ENCODE measurements at regions not wholly inside any gene's neighbourhood (a gene's known extent, or its start where the extent isn't known, plus 50 kb on each side); places are given as distances from the start of the nearest gene placed in this dataset.

DNA sequence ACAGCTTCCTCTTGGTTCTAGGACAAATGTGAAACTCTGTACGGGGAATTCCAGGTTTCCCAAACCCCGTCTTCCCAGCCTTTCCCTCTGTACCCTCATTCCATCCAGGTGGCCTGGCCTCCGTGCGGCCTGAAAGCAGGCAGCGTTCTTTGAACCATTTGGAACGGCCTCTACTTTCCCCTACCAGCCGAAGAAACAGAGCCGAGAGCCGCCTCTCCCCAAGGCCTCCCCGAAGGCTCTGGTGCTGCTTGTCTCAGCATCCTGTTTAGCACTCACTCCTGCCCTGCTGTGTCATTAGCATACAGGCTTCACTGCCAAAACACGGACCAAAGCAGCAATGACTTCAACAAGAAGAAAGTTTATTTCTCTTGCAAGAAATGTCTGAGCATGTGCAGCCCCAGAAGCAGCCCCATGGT, 137.7 kb downstream of the HSD17B3 start:
- H3K9me3 ChIP-seq (ENCODE audit: control insufficient read depth, low read length): no peaks in the 10 kb centered on the region
- no peak overlapping the region for H3K27ac ChIP-seq
- H2AFZ ChIP-seq: no peak overlapping the region
- H3K36me3 ChIP-seq (ENCODE audit: control insufficient read depth, insufficient read depth, low read length): no peaks in the 10 kb centered on the region
- no peak overlapping the region for H3K4me2 ChIP-seq (ENCODE audit: low read length)
- H3K79me2 ChIP-seq: no peaks in the 10 kb centered on the region
- no peak overlapping the region for H3K4me3 ChIP-seq (ENCODE audit: low read depth, low read length)
- no peaks in the 10 kb centered on the region for H3K4me1 ChIP-seq
- no peak overlapping the region for H3K9ac ChIP-seq
- TF ChIP-seq CTCF (IDR thresholded peaks at IDR 0.05): no peak
- H3K27me3 ChIP-seq (ENCODE audit: control insufficient read depth, insufficient read depth, low read length): no peaks in the 10 kb centered on the region

GRCh38 chr9:96163712-96164111, 138.3 kb downstream of the HSD17B3 start:
- H3K4me3 ChIP-seq (ENCODE audit: low read depth, low read length): no peak overlapping the region
- TF ChIP-seq CTCF (IDR thresholded peaks at IDR 0.05): no peak
- H3K36me3 ChIP-seq (ENCODE audit: control insufficient read depth, insufficient read depth, low read length): no peaks in the 10 kb centered on the region
- no peak overlapping the region for H3K27ac ChIP-seq
- no peaks in the 10 kb centered on the region for H3K9me3 ChIP-seq (ENCODE audit: control insufficient read depth, low read length)
- H3K27me3 ChIP-seq (ENCODE audit: control insufficient read depth, insufficient read depth, low read length): no peaks in the 10 kb centered on the region
- no peaks in the 10 kb centered on the region for H3K79me2 ChIP-seq
- no peak overlapping the region for H2AFZ ChIP-seq
- no peaks in the 10 kb centered on the region for H3K4me1 ChIP-seq
- H3K4me2 ChIP-seq (ENCODE audit: low read length): no peak overlapping the region
- H3K9ac ChIP-seq: no peak overlapping the region

- Histone ChIP-seq H3K9me3 (ENCODE audit: control insufficient read depth, low read length) (no peaks in the 10 kb centered on the region), H3K27me3 (ENCODE audit: control insufficient read depth, insufficient read depth, low read length) (no peaks in the 10 kb centered on the region), H3K4me1 (no peaks in the 10 kb centered on the region), H3K79me2 (no peaks in the 10 kb centered on the region), H3K9ac (no peak overlapping the region), H3K27ac (no peak overlapping the region), H3K4me2 (ENCODE audit: low read length) (no peak overlapping the region), H3K4me3 (ENCODE audit: low read depth, low read length) (no peak overlapping the region), H2AFZ (no peak overlapping the region), H3K36me3 (ENCODE audit: control insufficient read depth, insufficient read depth, low read length) (no peaks in the 10 kb centered on the region)
- TF ChIP-seq CTCF (IDR thresholded peaks at IDR 0.05): no peak
Observed at GRCh38 chr9:96163161-96163560, 138.8 kb downstream of the HSD17B3 start.

- H3K36me3 ChIP-seq (ENCODE audit: control insufficient read depth, insufficient read depth, low read length): no peaks in the 10 kb centered on the region
- H3K4me3 ChIP-seq (ENCODE audit: low read depth, low read length): no peak overlapping the region
- H3K9me3 ChIP-seq (ENCODE audit: control insufficient read depth, low read length): no peaks in the 10 kb centered on the region
- H2AFZ ChIP-seq: no peak overlapping the region
- no peak overlapping the region for H3K27ac ChIP-seq
- no peak overlapping the region for H3K9ac ChIP-seq
- H3K27me3 ChIP-seq (ENCODE audit: control insufficient read depth, insufficient read depth, low read length): no peaks in the 10 kb centered on the region
- H3K79me2 ChIP-seq: no peaks in the 10 kb centered on the region
- TF ChIP-seq CTCF (IDR thresholded peaks at IDR 0.05): no peak
- H3K4me2 ChIP-seq (ENCODE audit: low read length): no peak overlapping the region
- H3K4me1 ChIP-seq: no peaks in the 10 kb centered on the region
Observed at GRCh38 chr9:96161819-96162218, 140.2 kb downstream of the HSD17B3 start.

- H3K9ac ChIP-seq: no peak overlapping the region
- H3K9me3 ChIP-seq (ENCODE audit: control insufficient read depth, low read length): no peaks in the 10 kb centered on the region
- H3K4me3 ChIP-seq (ENCODE audit: low read depth, low read length): no peak overlapping the region
Observed at GRCh38 chr9:96160866-96161265, 141.1 kb downstream of the HSD17B3 start.

More at GRCh38 chr9:96160866-96161265, 141.1 kb downstream of the HSD17B3 start:
- Histone ChIP-seq H3K27me3 (ENCODE audit: control insufficient read depth, insufficient read depth, low read length) (no peaks in the 10 kb centered on the region), H3K27ac (no peak overlapping the region), H3K79me2 (no peaks in the 10 kb centered on the region), H3K36me3 (ENCODE audit: control insufficient read depth, insufficient read depth, low read length) (no peaks in the 10 kb centered on the region), H2AFZ (no peak overlapping the region), H3K4me1 (no peaks in the 10 kb centered on the region), H3K4me2 (ENCODE audit: low read length) (no peak overlapping the region)
- no peak for TF ChIP-seq CTCF (IDR thresholded peaks at IDR 0.05)
